ENCODE measurements at regions not wholly inside any gene's neighbourhood (a gene's known extent, or its start where the extent isn't known, plus 50 kb on each side); places are given as distances from the start of the nearest gene placed in this dataset.

- intact Hi-C loops (cut with micrococcal nuclease) = loop anchor here (10.0 kb wide), 1 partner anchor 198 kb away; no protein-coding TSS in a partner anchor
- H3K9ac ChIP-seq (ENCODE audit: low read depth, low read length) = no peak overlapping the region
- H4K5ac ChIP-seq (ENCODE audit: low read depth, low read length) = no peak overlapping the region
- H2BK5ac ChIP-seq (ENCODE audit: low read depth, low read length, poor library complexity, severe bottlenecking) = no peak overlapping the region
- no peak overlapping the region; the same call in 1 of the 2 replicates for H3K18ac ChIP-seq (ENCODE audit: low read depth, low read length)
- H3K4me3 ChIP-seq (ENCODE audit: insufficient read depth, low read depth, low read length) = no peak overlapping the region
- H3K9me1 ChIP-seq (ENCODE audit: insufficient read depth, low read length) = no peaks in the 10 kb centered on the region
- H3K14ac ChIP-seq (replicated peaks; ENCODE audit: low read depth, low read length) = no peak overlapping the region
- DNase-seq = no peak
- POLR2A ChIA-PET (ENCODE audit: unreplicated experiment) = no interaction called here
- no peak overlapping the region for H2BK20ac ChIP-seq (ENCODE audit: low read depth, low read length)
- H2AK9ac ChIP-seq (replicated peaks; ENCODE audit: low read depth, low read length, poor library complexity) = no peak overlapping the region
- peaks cover 2% of the 10 kb centered on the region; the same call in 1 of the 2 replicates for H3K4me1 ChIP-seq (ENCODE audit: control insufficient read depth, insufficient read depth, low read length)
- no peak overlapping the region for H3K23ac ChIP-seq (ENCODE audit: low read depth, low read length)
- dilution Hi-C loops (cut with HindIII; ENCODE audit: low sequenced_read_pairs, unreplicated experiment) = no loop called here
- in situ Hi-C loops (cut with MboI; ENCODE audit: low sequenced_read_pairs) = no loop called here
- no peak overlapping the region for H4K91ac ChIP-seq (ENCODE audit: insufficient read depth, low read depth, low read length)
- no peak overlapping the region for H3K4me2 ChIP-seq (ENCODE audit: low read depth, low read length)
- no CpG with 5 or more reads among the region's 1 CpG for WGBS, 2 experiments (ENCODE audit: extremely low coverage in 2 of 2, insufficient read length in 1 of 2)
- no peaks in the 10 kb centered on the region for H3K79me1 ChIP-seq (ENCODE audit: low read depth in 1 of 2, low read length in 2 of 2)
- H2AFZ ChIP-seq (replicated peaks; ENCODE audit: low read length, poor library complexity) = no peak overlapping the region
- no peak overlapping the region for H3K4ac ChIP-seq (ENCODE audit: low read depth, low read length)
- no peak overlapping the region for H4K8ac ChIP-seq (ENCODE audit: low read depth in 2 of 2, low read length in 2 of 2)
- H3K27me3 ChIP-seq (ENCODE audit: control insufficient read depth, insufficient read depth, low read length) = no peaks in the 10 kb centered on the region
- no peaks in the 10 kb centered on the region for H3K36me3 ChIP-seq (ENCODE audit: control insufficient read depth, insufficient read depth, low read length)
- TF ChIP-seq SMC3 (IDR thresholded peaks at IDR 0.05; ENCODE audit: low read depth, low read length) = no peak
- TF ChIP-seq BHLHE40 (IDR thresholded peaks at IDR 0.05; ENCODE audit: low read depth, low read length) = no peak
- no peak for TF ChIP-seq RCOR1 (IDR thresholded peaks at IDR 0.05; ENCODE audit: insufficient replicate concordance, low read length)
- TF ChIP-seq CEBPB (IDR thresholded peaks at IDR 0.05; ENCODE audit: low read depth, low read length) = no peak
- CTCF ChIA-PET = interaction anchor here (0.6 kb wide), 1 partner anchor 9 kb away, joined by 3 read pairs; no protein-coding TSS in a partner anchor
- H2BK15ac ChIP-seq (ENCODE audit: low read depth, low read length) = no peak overlapping the region
- ATAC-seq (ENCODE audit: low read depth) = no peak
- no peak overlapping the region for H3K27ac ChIP-seq (ENCODE audit: insufficient read depth, low read length)
- H4K20me1 ChIP-seq (ENCODE audit: insufficient read depth, low read length) = no peaks in the 10 kb centered on the region
- no peak overlapping the region for H3K56ac ChIP-seq (ENCODE audit: extremely low read depth, insufficient read depth, low read length)
- peaks cover 1% of the 10 kb centered on the region; the same call in 1 of the 2 replicates for H3K9me3 ChIP-seq (ENCODE audit: control insufficient read depth, insufficient read depth, low read length)
- H2AK5ac ChIP-seq (ENCODE audit: low read depth, low read length) = no peak overlapping the region
- BruUV-seq (replicated peaks) = no TSS peak
- no peak overlapping the region for H2BK120ac ChIP-seq (ENCODE audit: low read depth, low read length)
Measured at GRCh38 chr3:30546934-30547333, 59.5 kb upstream of the TGFBR2 start.

Data from IMR-90 (cell line).